Panc1 (cell line): ENCODE measurements at regions not wholly inside any gene's neighbourhood (a gene's known extent, or its start where the extent isn't known, plus 50 kb on each side); places are given as distances from the start of the nearest gene placed in this dataset.

Experiments used
- ATAC-seq: fragments of 200-7000 bp; cut with Tn5 transposase; 2 replicates; pipeline ENCODE4 v1.9.1; 2020; ENCODE audit warnings: mild to moderate bottlenecking, moderate library complexity
- BruUV-seq: library from RNA; stranded (reverse); fragments of 400-500 nt; replicated peaks from 2 replicates; lab custom pipeline; 2021; lab: Mats Ljungman, UMichigan
- CTCF ChIA-PET: fragments of 300-600 bp; sonication (Branson Sonifier 250); formaldehyde crosslinking; loops from one replicate; lab custom pipeline; 2022; ENCODE audit warnings: antibody characterized with exemption; lab: Charles Lee
- POLR2A ChIA-PET: fragments of 300-600 bp; sonication (Branson Sonifier 250); formaldehyde crosslinking; loops from one replicate; lab custom pipeline; 2022; ENCODE audit warnings: antibody characterized with exemption; lab: Charles Lee
- DNase-seq: peaks from one replicate; pipeline ENCODE4 v3.0.0-alpha.2; 2010; ENCODE audit warnings: low read depth, low spot score
- H3K27ac ChIP-seq: 2 replicates; pipeline ENCODE4 v1.5.1; 2011; ENCODE audit warnings: mild to moderate bottlenecking, low read length, inconsistent platforms
- H3K27me3 ChIP-seq: fragments of 200-500 bp; sonication (Bioruptor generic); 2 replicates; pipeline ENCODE4 v1.6.0; 2014; ENCODE audit warnings: low read length, inconsistent platforms; ENCODE audit not compliant: control insufficient read depth, insufficient read depth
- H3K36me3 ChIP-seq: fragments of 200-500 bp; sonication (Bioruptor generic); 2 replicates; pipeline ENCODE4 v1.5.1; 2014; ENCODE audit warnings: inconsistent platforms, mild to moderate bottlenecking, low read length, moderate library complexity; ENCODE audit not compliant: control insufficient read depth, insufficient read depth
- H3K4me1 ChIP-seq: 2 replicates; pipeline ENCODE4 v1.5.1; 2011; ENCODE audit warnings: inconsistent platforms, mild to moderate bottlenecking, low read length, moderate library complexity; ENCODE audit not compliant: control insufficient read depth, insufficient read depth
- H3K4me3 ChIP-seq, 2 experiments: 2 replicates each; pipeline ENCODE4 v1.5.1; 2011 to 2012; ENCODE audit warnings: low read depth in 2 of 2, low read length in 2 of 2, mild to moderate bottlenecking in 2 of 2, inconsistent platforms in 1 of 2, moderate library complexity in 1 of 2
- H3K9me3 ChIP-seq: fragments of 200-500 bp; sonication (Bioruptor generic); 2 replicates; pipeline ENCODE4 v1.5.1; 2014; ENCODE audit warnings: low read depth, mild to moderate bottlenecking, inconsistent platforms, low read length, moderate library complexity; ENCODE audit not compliant: control insufficient read depth, insufficient read depth
- POLR2AphosphoS5 ChIP-seq: IDR thresholded peaks from 2 replicates; pipeline ENCODE4 v1.6.1; 2012; ENCODE audit warnings: mild to moderate bottlenecking, low read depth, low read length, moderate library complexity
- SIN3A ChIP-seq: IDR thresholded peaks from 2 replicates; pipeline ENCODE4 v1.6.1; 2012; ENCODE audit warnings: low read depth, mild to moderate bottlenecking, low read length, moderate library complexity, borderline replicate concordance; ENCODE audit not compliant: insufficient read depth
- TCF7L2 ChIP-seq: IDR thresholded peaks from 2 replicates; pipeline ENCODE4 v1.6.1; 2011; ENCODE audit warnings: mild to moderate bottlenecking, low read depth, low read length, inconsistent platforms
- in situ Hi-C: cut with HindIII; loops from 2 replicates; pipeline ENCODE4 v1.10.0; 2016; ENCODE audit warnings: low sequenced_read_pairs, low pct_unique_long_range_greater_than_20kb
- intact Hi-C: fragments of 100-400 bp; cut with micrococcal nuclease; formaldehyde crosslinking; loops from one replicate; pipeline ENCODE4 v1.10.0; 2022; ENCODE audit not compliant: unreplicated experiment
- TF ChIP-seq, protein P1 (sequence below), 2 experiments: IDR thresholded peaks; 2 replicates each; pipeline ENCODE4 v1.6.1; 2011 to 2012; ENCODE audit warnings: low read depth in 2 of 2, control low read depth in 1 of 2, low read length in 1 of 2, mild to moderate bottlenecking in 1 of 2, moderate library complexity in 1 of 2; ENCODE audit not compliant: insufficient read depth in 1 of 2
- TF ChIP-seq, protein P2 (sequence below): fragments of 450-650 bp; IDR thresholded peaks from 2 replicates; pipeline ENCODE4 v1.5.1; 2017; ENCODE audit warnings: mild to moderate bottlenecking

GRCh38 chrX:43315622-43316021 is 340.5 kb upstream of the MAOA start:
- in situ Hi-C loops, result no loop called here
- POLR2A ChIA-PET, result interaction anchor here (0.6 kb wide), 1 partner anchor 54 kb away, joined by 7 read pairs; no protein-coding TSS in a partner anchor

GRCh38 chrX:43316146-43316545 is 340.0 kb upstream of the MAOA start:
- intact Hi-C loops (no loop called here), in situ Hi-C loops (no loop called here)
- H3K4me1 ChIP-seq, result no peaks in the 10 kb centered on the region
- H3K36me3 ChIP-seq, result no peaks in the 10 kb centered on the region
- H3K9me3 ChIP-seq, result no peaks in the 10 kb centered on the region
- H3K27ac ChIP-seq, result no peak overlapping the region
- POLR2A ChIA-PET, result interaction anchor here (0.6 kb wide), 1 partner anchor 55 kb away, joined by 7 read pairs; no protein-coding TSS in a partner anchor
- H3K4me3 ChIP-seq, result no peak overlapping the region
- CTCF ChIA-PET, result no interaction called here
- BruUV-seq, result no TSS peak
- DNase-seq, result no peak
- no peak for ATAC-seq
- TF ChIP-seq TCF7L2 (no peak), POLR2AphosphoS5 (no peak), SIN3A (no peak)
- TF ChIP-seq, protein P1, sequence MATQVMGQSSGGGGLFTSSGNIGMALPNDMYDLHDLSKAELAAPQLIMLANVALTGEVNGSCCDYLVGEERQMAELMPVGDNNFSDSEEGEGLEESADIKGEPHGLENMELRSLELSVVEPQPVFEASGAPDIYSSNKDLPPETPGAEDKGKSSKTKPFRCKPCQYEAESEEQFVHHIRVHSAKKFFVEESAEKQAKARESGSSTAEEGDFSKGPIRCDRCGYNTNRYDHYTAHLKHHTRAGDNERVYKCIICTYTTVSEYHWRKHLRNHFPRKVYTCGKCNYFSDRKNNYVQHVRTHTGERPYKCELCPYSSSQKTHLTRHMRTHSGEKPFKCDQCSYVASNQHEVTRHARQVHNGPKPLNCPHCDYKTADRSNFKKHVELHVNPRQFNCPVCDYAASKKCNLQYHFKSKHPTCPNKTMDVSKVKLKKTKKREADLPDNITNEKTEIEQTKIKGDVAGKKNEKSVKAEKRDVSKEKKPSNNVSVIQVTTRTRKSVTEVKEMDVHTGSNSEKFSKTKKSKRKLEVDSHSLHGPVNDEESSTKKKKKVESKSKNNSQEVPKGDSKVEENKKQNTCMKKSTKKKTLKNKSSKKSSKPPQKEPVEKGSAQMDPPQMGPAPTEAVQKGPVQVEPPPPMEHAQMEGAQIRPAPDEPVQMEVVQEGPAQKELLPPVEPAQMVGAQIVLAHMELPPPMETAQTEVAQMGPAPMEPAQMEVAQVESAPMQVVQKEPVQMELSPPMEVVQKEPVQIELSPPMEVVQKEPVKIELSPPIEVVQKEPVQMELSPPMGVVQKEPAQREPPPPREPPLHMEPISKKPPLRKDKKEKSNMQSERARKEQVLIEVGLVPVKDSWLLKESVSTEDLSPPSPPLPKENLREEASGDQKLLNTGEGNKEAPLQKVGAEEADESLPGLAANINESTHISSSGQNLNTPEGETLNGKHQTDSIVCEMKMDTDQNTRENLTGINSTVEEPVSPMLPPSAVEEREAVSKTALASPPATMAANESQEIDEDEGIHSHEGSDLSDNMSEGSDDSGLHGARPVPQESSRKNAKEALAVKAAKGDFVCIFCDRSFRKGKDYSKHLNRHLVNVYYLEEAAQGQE (IDR thresholded peaks at IDR 0.05; ENCODE audit: insufficient read depth in 1 of 2, low read depth in 2 of 2, low read length in 1 of 2), result no peak
- TF ChIP-seq, protein P2, sequence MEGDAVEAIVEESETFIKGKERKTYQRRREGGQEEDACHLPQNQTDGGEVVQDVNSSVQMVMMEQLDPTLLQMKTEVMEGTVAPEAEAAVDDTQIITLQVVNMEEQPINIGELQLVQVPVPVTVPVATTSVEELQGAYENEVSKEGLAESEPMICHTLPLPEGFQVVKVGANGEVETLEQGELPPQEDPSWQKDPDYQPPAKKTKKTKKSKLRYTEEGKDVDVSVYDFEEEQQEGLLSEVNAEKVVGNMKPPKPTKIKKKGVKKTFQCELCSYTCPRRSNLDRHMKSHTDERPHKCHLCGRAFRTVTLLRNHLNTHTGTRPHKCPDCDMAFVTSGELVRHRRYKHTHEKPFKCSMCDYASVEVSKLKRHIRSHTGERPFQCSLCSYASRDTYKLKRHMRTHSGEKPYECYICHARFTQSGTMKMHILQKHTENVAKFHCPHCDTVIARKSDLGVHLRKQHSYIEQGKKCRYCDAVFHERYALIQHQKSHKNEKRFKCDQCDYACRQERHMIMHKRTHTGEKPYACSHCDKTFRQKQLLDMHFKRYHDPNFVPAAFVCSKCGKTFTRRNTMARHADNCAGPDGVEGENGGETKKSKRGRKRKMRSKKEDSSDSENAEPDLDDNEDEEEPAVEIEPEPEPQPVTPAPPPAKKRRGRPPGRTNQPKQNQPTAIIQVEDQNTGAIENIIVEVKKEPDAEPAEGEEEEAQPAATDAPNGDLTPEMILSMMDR, result no peak
- no peaks in the 10 kb centered on the region for H3K27me3 ChIP-seq

More at GRCh38 chrX:43315622-43316021, 340.5 kb upstream of the MAOA start:
- no peak for DNase-seq
- no peak for ATAC-seq
- Histone ChIP-seq H3K36me3 (no peaks in the 10 kb centered on the region), H3K9me3 (no peaks in the 10 kb centered on the region), H3K4me1 (no peaks in the 10 kb centered on the region), H3K27me3 (no peaks in the 10 kb centered on the region), H3K27ac (no peak overlapping the region), H3K4me3 (no peak overlapping the region)
- no TSS peak for BruUV-seq
- intact Hi-C loops, result no loop called here
- CTCF ChIA-PET, result no interaction called here
- TF ChIP-seq TCF7L2 (no peak), POLR2AphosphoS5 (no peak), SIN3A (no peak)
- TF ChIP-seq, protein P1 (IDR thresholded peaks at IDR 0.05; ENCODE audit: insufficient read depth in 1 of 2, low read depth in 2 of 2, low read length in 1 of 2), result no peak
- TF ChIP-seq, protein P2, result no peak
